HG03159 (cell line): ENCODE measurements at regions not wholly inside any gene's neighbourhood (a gene's known extent, or its start where the extent isn't known, plus 50 kb on each side); places are given as distances from the start of the nearest gene placed in this dataset.

Experiments
- ATAC-seq: cut with Tn5 transposase; IDR thresholded peaks from one replicate; pipeline ENCODE4 v1.9.1; 2021; ENCODE audit warnings: mild to moderate bottlenecking, moderate library complexity; ENCODE audit not compliant: unreplicated experiment

- no peak for ATAC-seq
These were observed 255.9 kb upstream of the TET2 start for GRCh38 chr4:104890598-104891275.

GRCh38 chr4:104896660-104897645 lies 249.7 kb upstream of the TET2 start:
- ATAC-seq = no peak

GRCh38 chr4:104899863-104900262 lies 246.8 kb upstream of the TET2 start:
- ATAC-seq = no peak

- ATAC-seq = no peak
These were observed 245.2 kb upstream of the TET2 start for GRCh38 chr4:104901438-104901837.

GRCh38 chr4:104901961-104902605 lies 244.6 kb upstream of the TET2 start:
- ATAC-seq = no peak

- no peak for ATAC-seq
These were observed 241.6 kb upstream of the TET2 start for GRCh38 chr4:104905065-104905464.

- ATAC-seq = no peak
These were observed 241.1 kb upstream of the TET2 start for GRCh38 chr4:104905546-104905945.

GRCh38 chr4:104906276-104906675 lies 240.4 kb upstream of the TET2 start:
- ATAC-seq = no peak

- no peak for ATAC-seq
These were observed 239.5 kb upstream of the TET2 start for GRCh38 chr4:104907074-104907649.

GRCh38 chr4:104907991-104908390 lies 238.7 kb upstream of the TET2 start:
- ATAC-seq = no peak

- ATAC-seq = no peak
These were observed 237.3 kb upstream of the TET2 start for GRCh38 chr4:104909376-104909775.

GRCh38 chr4:104912518-104912917 lies 234.2 kb upstream of the TET2 start:
- no peak for ATAC-seq

GRCh38 chr4:104915373-104915772 lies 231.3 kb upstream of the TET2 start:
- ATAC-seq = no peak

GRCh38 chr4:104915864-104916263 lies 230.8 kb upstream of the TET2 start:
- no peak for ATAC-seq

GRCh38 chr4:104919406-104919805 lies 227.3 kb upstream of the TET2 start:
- no peak for ATAC-seq

GRCh38 chr4:104930298-104930697 lies 216.4 kb upstream of the TET2 start:
- peak; percentile 19 for ATAC-seq

- peak; percentile 64 for ATAC-seq
These were observed 215.6 kb upstream of the TET2 start for GRCh38 chr4:104930745-104931736.

- no peak for ATAC-seq
These were observed 208.1 kb upstream of the TET2 start for GRCh38 chr4:104938624-104939023.

GRCh38 chr4:104940927-104941326 lies 205.7 kb upstream of the TET2 start:
- ATAC-seq = no peak

- peak; percentile 76 for ATAC-seq
These were observed 205.0 kb upstream of the TET2 start for GRCh38 chr4:104941661-104942062.
